Left renal cortex interstitium (tissue), 4 donors: ENCODE measurements at regions not wholly inside any gene's neighbourhood (a gene's known extent, or its start where the extent isn't known, plus 50 kb on each side); places are given as distances from the start of the nearest gene placed in this dataset.

ENCODE experiments used
- DNase-seq, 4 donors: peaks; one replicate each; pipeline ENCODE4 v3.0.0-alpha.2; 2013; ENCODE audit warnings: low read depth in 4 of 4, low spot score in 2 of 4, missing footprints in 1 of 4

- no peak for DNase-seq
Measured at GRCh38 chr2:162912787-162913186, 74.2 kb upstream of the KCNH7 start.

GRCh38 chr2:162908567-162908966 is 70.0 kb upstream of the KCNH7 start:
- no peak for DNase-seq

- DNase-seq = peak in 2 of 4 donors; percentile 4 to 23
Measured at GRCh38 chr2:162890690-162891311, 52.2 kb upstream of the KCNH7 start.

GRCh38 chr2:162888652-162889051 is 50.1 kb upstream of the KCNH7 start:
- no peak for DNase-seq
